ENCODE measurements at regions not wholly inside any gene's neighbourhood (a gene's known extent, or its start where the extent isn't known, plus 50 kb on each side); places are given as distances from the start of the nearest gene placed in this dataset.

DNA sequence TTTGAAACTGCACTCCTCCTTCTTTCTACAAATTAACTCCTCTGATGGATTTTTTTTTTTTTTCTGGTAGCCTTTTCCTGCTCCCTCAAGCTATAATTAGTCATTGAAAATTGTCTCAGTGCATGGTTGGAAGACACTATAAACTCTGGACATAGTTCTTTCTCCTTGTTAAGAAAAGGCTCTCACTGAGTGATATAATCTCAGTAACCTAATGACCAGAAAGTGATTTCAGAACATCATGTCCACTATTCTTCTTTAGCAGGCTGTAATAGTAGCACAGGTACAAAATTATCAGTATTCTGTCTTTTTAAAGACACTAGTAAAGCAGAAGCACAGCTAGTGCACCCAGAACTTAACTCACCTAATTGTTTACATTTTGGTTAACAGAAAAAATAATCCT lies 752.6 kb upstream of the PHF14 start:
- TF ChIP-seq POLR2A (IDR thresholded peaks at IDR 0.05) (no peak), EP300 (IDR thresholded peaks at IDR 0.05) (no peak), CTCF (IDR thresholded peaks at IDR 0.05) (no peak)
